HS-27A (cell line): ENCODE measurements at regions not wholly inside any gene's neighbourhood (a gene's known extent, or its start where the extent isn't known, plus 50 kb on each side); places are given as distances from the start of the nearest gene placed in this dataset.
"Not testable (repeated sequence)": the region's sequence is repeated elsewhere in the genome, so short reads cannot be mapped to it uniquely, and the experiment has no call there.

ENCODE experiments used
- DNase-seq: peaks from one replicate; pipeline ENCODE4 v3.0.0-alpha.2; 2012; ENCODE audit warnings: low read depth, missing footprints

DNA sequence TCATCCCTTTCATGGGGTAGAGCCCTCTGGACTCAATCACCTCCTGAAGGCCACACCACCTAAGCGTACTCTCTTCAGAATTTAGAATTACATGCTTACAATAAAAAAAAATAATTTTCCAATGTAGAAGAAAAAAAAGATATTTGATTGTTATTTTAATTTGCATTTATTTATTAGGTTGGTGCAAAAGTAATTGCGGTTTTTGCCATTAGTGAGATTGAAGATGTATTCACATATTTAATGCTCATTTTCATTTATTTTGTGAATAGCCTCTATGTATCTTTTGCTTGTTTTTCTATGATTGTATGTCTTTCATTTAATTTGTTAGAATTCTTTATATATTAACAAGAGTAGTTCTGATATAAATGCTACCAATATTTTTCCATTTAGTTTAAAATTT lies 220.5 kb downstream of the RND3 start:
- DNase-seq, result no peak

DNA sequence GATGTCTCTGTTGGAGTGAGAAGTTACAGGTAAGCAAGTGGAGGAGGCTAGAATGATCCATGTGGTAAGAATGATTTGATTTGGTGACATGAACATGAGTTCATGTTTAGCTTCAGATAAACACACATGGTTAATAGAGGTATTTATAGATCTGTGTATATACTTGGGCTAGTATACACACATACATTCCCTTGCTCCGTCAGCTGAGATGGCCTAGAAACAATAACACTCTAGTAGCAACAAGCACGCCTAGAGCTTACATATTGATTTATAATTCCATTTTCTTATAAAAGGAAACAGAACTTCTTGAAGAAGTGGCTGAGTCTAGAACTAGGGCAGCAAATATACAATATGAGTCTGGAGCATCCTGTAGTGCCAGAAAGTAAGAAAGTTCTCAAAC lies 223.0 kb downstream of the RND3 start:
- DNase-seq, result no peak

DNA sequence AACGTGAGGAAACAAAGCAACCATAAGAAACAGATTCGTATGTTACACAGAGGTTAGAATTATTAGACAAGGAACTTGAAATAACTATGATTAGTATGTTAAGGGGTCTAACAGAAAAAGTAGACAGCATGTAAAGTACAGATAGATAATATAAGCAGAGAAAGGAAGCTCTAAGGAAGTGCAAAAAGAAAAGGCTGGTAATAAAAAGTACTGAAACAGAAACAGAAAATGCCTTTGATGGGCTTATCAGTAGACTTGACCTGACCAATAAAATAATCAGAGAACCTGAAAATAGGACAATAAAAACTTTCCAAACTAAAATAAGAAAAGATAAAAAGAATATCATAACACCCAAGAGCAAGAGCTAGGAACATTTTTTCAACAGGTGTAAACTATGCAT lies 225.8 kb downstream of the RND3 start:
- no peak for DNase-seq

DNA sequence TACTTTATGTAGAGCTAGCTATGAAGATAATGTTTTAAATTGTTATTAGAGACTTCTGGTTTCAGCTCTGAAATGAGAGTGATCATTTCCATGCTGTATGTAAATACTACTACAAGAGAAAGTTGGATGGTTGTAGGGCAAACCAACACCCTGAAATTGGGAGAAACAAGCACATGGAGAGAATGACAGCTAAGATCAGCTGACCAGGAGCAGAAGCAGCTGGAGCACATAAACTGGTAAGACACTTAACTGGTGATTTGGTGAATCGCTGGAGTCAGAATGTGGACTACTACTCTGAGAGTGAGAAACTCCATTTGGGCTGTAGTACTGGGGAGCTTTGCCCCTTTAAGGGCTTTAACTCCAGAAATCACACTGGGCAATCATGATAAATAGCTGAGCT lies 226.8 kb downstream of the RND3 start:
- DNase-seq, result no peak

DNA sequence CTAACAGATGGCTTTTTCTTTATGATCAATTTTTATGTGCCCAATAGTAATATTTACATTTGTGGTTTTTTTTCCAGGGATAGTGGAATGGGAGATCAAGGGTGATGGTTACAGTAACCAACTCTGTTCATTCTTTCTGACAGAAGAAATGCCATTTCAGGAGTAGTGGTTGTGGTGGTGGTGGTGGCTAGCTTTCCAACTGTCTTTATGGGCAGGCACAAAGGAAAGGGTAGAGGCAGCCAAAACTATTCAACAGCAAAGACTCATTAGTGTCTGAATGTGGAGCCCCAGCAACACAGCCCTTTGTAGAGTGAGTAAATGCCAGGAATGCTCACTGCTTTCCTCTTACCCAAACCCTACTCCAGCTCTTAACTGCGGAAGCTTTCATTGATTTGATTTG lies 227.7 kb downstream of the RND3 start:
- no peak for DNase-seq

- DNase-seq, result no peak
Observed at GRCh38 chr2:150258781-150259307, 228.6 kb downstream of the RND3 start.

DNA sequence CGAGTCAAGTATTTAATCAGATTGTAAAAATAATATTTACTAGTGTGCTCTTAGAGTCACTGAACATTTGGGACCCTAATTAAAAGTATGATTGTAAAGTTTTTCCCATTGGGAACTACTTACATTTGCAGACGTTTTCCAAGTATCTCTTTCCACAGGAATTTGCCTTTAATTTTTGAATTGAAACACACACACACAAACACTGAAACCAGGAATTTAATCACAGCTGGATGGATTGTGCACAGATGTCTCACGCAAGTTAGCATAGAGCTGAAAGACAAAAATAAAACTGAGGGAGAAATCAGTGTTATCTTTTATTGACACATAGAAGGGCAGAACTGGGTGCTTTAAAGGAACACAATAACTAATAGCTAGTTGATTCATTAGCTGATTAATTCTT lies 230.7 kb downstream of the RND3 start:
- no peak for DNase-seq

DNA sequence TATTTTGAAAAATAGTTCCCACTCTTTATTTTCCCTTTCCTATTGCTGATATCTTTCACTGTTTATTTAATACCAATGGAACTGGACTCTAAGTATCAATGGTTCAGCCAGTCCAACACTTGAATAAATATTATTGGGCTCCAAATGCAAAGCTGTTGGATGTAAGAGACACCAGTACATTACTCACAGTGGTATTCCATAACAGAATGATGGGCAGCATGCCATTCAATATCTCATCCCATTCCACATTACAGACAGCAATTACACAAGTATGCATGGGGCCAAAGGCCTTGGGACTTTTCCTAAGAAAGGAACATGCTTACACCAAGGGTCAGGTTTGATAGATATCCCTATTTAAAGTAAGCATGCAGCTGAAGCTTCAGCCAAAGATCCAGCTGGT lies 231.9 kb downstream of the RND3 start:
- peak; percentile 17 for DNase-seq

GRCh38 chr2:150249735-150250134 lies 237.7 kb downstream of the RND3 start:
- not testable (repeated sequence) for DNase-seq

- DNase-seq, result no peak
Observed at GRCh38 chr2:150247481-150247880, 240.0 kb downstream of the RND3 start.

GRCh38 chr2:150234787-150235446 lies 252.6 kb downstream of the RND3 start:
- DNase-seq, result peak; percentile 36

- DNase-seq, result no peak
Observed at GRCh38 chr2:150232871-150233270, 254.6 kb downstream of the RND3 start.

DNA sequence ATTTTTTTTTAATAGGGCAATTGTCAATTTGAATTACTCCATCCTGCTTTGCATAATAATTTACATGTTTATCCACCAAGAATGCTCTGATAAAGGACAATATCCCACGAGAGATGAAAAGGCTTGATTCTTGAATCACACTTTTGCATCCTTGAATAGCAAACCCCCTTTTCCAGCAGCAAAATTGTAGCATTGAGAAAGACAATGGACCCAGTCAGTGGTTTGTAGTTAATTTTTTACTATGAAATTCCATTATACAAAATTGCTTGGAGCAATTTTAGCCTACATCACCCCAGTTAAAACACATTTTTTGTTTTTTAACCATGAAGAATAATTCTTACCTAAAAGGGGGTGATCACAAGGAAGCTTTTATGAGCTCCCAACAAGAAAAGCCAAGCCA lies 255.1 kb downstream of the RND3 start:
- no peak for DNase-seq

DNA sequence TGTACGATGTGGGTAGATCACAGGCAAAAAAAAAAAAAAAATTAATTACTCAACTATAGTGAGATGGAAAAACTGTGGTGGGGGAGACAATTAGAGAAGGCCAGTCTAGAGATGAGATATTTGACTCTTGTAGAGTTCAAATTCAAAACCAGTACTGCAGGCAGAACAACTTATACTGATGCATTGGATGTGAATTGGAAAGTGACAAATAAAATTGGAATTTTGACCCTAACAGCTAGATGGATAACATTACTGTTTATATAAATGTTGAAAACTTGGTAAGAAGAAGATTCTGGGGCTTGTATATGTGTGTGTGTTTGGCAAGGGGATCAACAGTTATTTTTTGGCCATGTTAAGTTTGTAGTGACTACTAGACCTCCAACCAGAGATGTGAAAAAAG lies 256.9 kb downstream of the RND3 start:
- no peak for DNase-seq

DNA sequence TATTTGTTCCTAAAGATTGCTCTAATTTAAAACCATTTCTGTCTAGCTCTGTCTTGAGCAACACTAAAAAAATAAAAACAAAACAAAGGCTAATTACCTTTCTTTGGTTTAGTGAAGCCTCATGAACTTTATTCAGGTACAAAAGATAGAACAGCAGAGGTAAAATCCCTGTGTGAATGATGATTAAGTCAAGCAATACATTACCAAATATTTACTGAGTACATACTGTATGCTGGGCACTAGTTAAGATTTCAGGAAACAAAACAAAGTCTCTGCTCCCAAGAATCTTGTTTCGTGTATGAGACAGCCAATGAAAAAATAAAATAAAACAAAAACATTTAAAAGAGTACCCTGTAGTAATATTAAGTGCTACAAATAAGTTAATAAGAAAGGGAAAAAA lies 257.5 kb downstream of the RND3 start:
- DNase-seq, result no peak

- DNase-seq, result no peak
Observed at GRCh38 chr2:150228936-150229335, 258.5 kb downstream of the RND3 start.

DNA sequence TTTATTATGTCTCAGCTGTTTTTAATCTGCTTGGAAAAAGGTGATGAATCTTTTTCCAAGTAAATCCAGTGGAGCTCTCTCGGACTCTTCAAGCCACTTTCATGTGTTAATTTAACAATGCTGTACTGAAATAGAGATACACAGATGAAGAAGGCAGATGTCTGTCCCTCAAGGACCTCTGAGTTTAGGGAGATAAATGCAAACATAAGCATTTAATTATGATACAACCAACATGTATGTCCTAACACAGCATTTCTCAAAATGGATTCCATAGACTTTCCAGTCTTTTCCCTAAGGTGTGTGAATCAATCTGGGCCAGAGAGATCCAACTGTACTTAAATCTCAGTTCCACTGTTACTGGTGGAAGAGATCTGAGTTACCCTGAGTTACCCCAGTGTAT lies 262.4 kb downstream of the RND3 start:
- DNase-seq, result no peak

- DNase-seq, result no peak
Observed at GRCh38 chr2:150224321-150224720, 263.1 kb downstream of the RND3 start.

GRCh38 chr2:150222942-150223341 lies 264.5 kb downstream of the RND3 start:
- no peak for DNase-seq

- no peak for DNase-seq
Observed at GRCh38 chr2:150222379-150222778, 265.1 kb downstream of the RND3 start.

- no peak for DNase-seq
Observed at GRCh38 chr2:150219861-150220260, 267.6 kb downstream of the RND3 start.

GRCh38 chr2:150215041-150215440 lies 272.4 kb downstream of the RND3 start:
- no peak for DNase-seq

GRCh38 chr2:150214626-150215025 lies 272.8 kb downstream of the RND3 start:
- no peak for DNase-seq

DNA sequence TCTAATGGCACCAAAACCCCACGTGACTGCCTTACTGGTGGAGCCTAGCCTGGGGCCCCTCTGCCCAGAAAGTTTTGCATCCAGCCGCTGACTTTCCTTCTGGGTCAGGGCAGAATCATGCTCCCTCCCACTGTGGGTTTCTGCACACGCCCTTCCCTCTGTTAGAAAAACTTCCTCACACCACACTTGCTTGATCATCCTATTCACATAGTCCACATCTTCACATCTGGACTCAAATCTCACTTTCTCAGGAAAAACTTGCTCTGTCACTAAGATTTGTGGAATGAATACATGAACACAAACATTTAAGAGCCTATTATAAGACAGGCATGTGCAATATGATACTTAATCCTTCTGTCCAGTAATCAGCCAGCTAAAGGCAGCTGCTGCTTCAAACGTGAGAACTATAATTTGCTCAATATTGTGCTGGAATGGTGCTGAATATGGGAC lies 274.7 kb downstream of the RND3 start:
- no peak for DNase-seq
